Left renal cortex interstitium (tissue), 4 donors: ENCODE measurements at regions not wholly inside any gene's neighbourhood (a gene's known extent, or its start where the extent isn't known, plus 50 kb on each side); places are given as distances from the start of the nearest gene placed in this dataset.

Experiments
- DNase-seq, 4 donors: peaks; one replicate each; pipeline ENCODE4 v3.0.0-alpha.2; 2013; ENCODE audit warnings: low read depth in 4 of 4, low spot score in 2 of 4, missing footprints in 1 of 4

- DNase-seq = no peak
These were observed 69.8 kb upstream of the HAO2 start for GRCh38 chr1:119298687-119299303.

GRCh38 chr1:119302011-119302410, 66.6 kb upstream of the HAO2 start:
- DNase-seq = no peak

- no peak for DNase-seq
These were observed 60.4 kb upstream of the HAO2 start for GRCh38 chr1:119308130-119308700.

GRCh38 chr1:119308806-119309205, 59.8 kb upstream of the HAO2 start:
- DNase-seq = no peak

- DNase-seq = no peak
These were observed 58.3 kb upstream of the HAO2 start for GRCh38 chr1:119310301-119310700.

GRCh38 chr1:119312500-119312899, 56.1 kb upstream of the HAO2 start:
- DNase-seq = no peak

GRCh38 chr1:119314001-119314796, 54.4 kb upstream of the HAO2 start:
- no peak for DNase-seq

GRCh38 chr1:119316870-119317416, 51.6 kb upstream of the HAO2 start:
- DNase-seq = no peak

GRCh38 chr1:119318466-119319309, 49.9 kb upstream of the HAO2 start:
- no peak for DNase-seq
